K562 (cell line): ENCODE measurements at regions not wholly inside any gene's neighbourhood (a gene's known extent, or its start where the extent isn't known, plus 50 kb on each side); places are given as distances from the start of the nearest gene placed in this dataset.

Experiments used
- ATAC-seq: fragments of 200-7000 bp; cut with Tn5 transposase; 3 replicates; pipeline ENCODE4 v1.9.1; 2020; ENCODE audit warnings: moderate library complexity
- BruUV-seq: library from RNA; stranded (reverse); fragments of 400-500 nt; replicated peaks from 2 replicates; lab custom pipeline; 2021; lab: Mats Ljungman, UMichigan
- CTCF ChIA-PET: fragments of 300-600 bp; formaldehyde crosslinking; extraction: SDS; loops from one replicate; lab custom pipeline; 2021; ENCODE audit warnings: low intra/inter-chr PET ratio; lab: Yijun Ruan, JAX
- POLR2A ChIA-PET: fragments of 300-600, 350-650 bp; sonication (Branson Sonifier 250); formaldehyde crosslinking; extraction: SDS; loops from one replicate; lab custom pipeline; 2021; ENCODE audit warnings: antibody characterized with exemption, inconsistent platforms; lab: Yijun Ruan, JAX
- DNase-seq, 4 experiments: peaks; one replicate each; pipeline versions ENCODE4 v3.0.0 to v3.0.0-alpha.2; 2011 to 2018; ENCODE audit warnings: low spot score in 3 of 4, mixed read lengths in 3 of 4; ENCODE audit errors: extremely low read depth in 1 of 4
- FAIRE-seq: peaks from 2 replicates; lab custom pipeline; 2011; peaks lifted over from hg19 to GRCh38; lab: Jason Lieb, UNC
- H2AFZ ChIP-seq: 2 replicates; pipeline ENCODE4 v1.6.0; 2011; ENCODE audit warnings: low read depth, low read length, control low read depth, inconsistent platforms
- H3K27ac ChIP-seq: fragments of 200-600 bp; 3 replicates; pipeline ENCODE4 v1.8.0; 2011; ENCODE audit warnings: low read depth, mild to moderate bottlenecking, control low read depth, inconsistent platforms, low read length, moderate library complexity, mixed read lengths; ENCODE audit errors: extremely low read depth
- H3K27me3 ChIP-seq, 2 experiments: fragments of 300-600 bp in 1 of 2; 2 replicates in 1 of 2; 3 replicates in 1 of 2; pipeline versions ENCODE4 v1.6.0 to v1.8.0; 2011; ENCODE audit warnings: inconsistent platforms in 2 of 2, low read length in 2 of 2, mild to moderate bottlenecking in 1 of 2, mixed read lengths in 1 of 2, moderate library complexity in 1 of 2; ENCODE audit not compliant: control insufficient read depth in 2 of 2, insufficient read depth in 2 of 2
- H3K36me3 ChIP-seq: fragments of 300-600 bp; 3 replicates; pipeline ENCODE4 v1.8.0; 2011; ENCODE audit warnings: mild to moderate bottlenecking, low read length, inconsistent platforms; ENCODE audit not compliant: control insufficient read depth, insufficient read depth
- H3K4me1 ChIP-seq, 2 experiments: fragments of 200-600 bp in 1 of 2; replicated peaks in 1 of 2; 2 replicates in 1 of 2; 3 replicates in 1 of 2; pipeline versions ENCODE4 v1.5.1 to v1.8.0; 2011; ENCODE audit warnings: inconsistent platforms in 2 of 2, low read length in 2 of 2, mild to moderate bottlenecking in 1 of 2, mixed read lengths in 1 of 2, moderate library complexity in 1 of 2; ENCODE audit not compliant: control insufficient read depth in 2 of 2, insufficient read depth in 2 of 2
- H3K4me2 ChIP-seq: 2 replicates; pipeline ENCODE4 v1.6.1; 2011; ENCODE audit warnings: low read length, control low read depth, inconsistent platforms, mixed read lengths; ENCODE audit not compliant: insufficient read depth
- H3K4me3 ChIP-seq: fragments of 200-600 bp; sonication (generic), shearing (Covaris generic); 2 replicates; pipeline ENCODE4 v1.5.1; 2016; ENCODE audit warnings: control low read depth, inconsistent platforms
- H3K79me2 ChIP-seq: fragments of 200-600 bp; 3 replicates; pipeline ENCODE4 v1.8.0; 2011; ENCODE audit warnings: low read length, inconsistent platforms; ENCODE audit not compliant: control insufficient read depth, insufficient read depth
- H3K9ac ChIP-seq, 2 experiments: 2 replicates each; pipeline versions ENCODE4 v1.6.0 to v1.6.1; 2011; ENCODE audit warnings: low read depth in 2 of 2, low read length in 2 of 2, control low read depth in 1 of 2, inconsistent platforms in 1 of 2, mild to moderate bottlenecking in 1 of 2, mixed read lengths in 1 of 2; ENCODE audit not compliant: insufficient read depth in 1 of 2
- H3K9me1 ChIP-seq: one replicate; pipeline ENCODE4 v1.6.0; 2011; ENCODE audit warnings: inconsistent platforms, mild to moderate bottlenecking, low read length, moderate library complexity; ENCODE audit not compliant: control insufficient read depth, insufficient read depth
- H3K9me3 ChIP-seq: replicated peaks from 2 replicates; pipeline ENCODE4 v1.5.1; 2011; ENCODE audit warnings: low read depth, low read length, inconsistent platforms; ENCODE audit not compliant: control insufficient read depth, insufficient read depth
- H4K20me1 ChIP-seq: replicated peaks from 2 replicates; pipeline ENCODE4 v1.6.1; 2011; ENCODE audit warnings: low read length, inconsistent platforms, mixed read lengths; ENCODE audit not compliant: control insufficient read depth, insufficient read depth
- CBX8 ChIP-seq: fragments of 200-600 bp; sonication (generic); IDR thresholded peaks from 2 replicates; pipeline ENCODE4 v1.6.1; 2012; ENCODE audit warnings: borderline replicate concordance, mixed run types, low read depth, mild to moderate bottlenecking, moderate library complexity, mixed read lengths, low read length, control low read depth, inconsistent platforms; ENCODE audit not compliant: poor library complexity, severe bottlenecking; ENCODE audit errors: extremely low read depth
- CCNT2 ChIP-seq: IDR thresholded peaks from 2 replicates; pipeline ENCODE4 v1.6.1; 2011; ENCODE audit warnings: borderline replicate concordance, low read depth, mild to moderate bottlenecking, moderate library complexity, mixed read lengths, low read length; ENCODE audit not compliant: insufficient read length; ENCODE audit errors: extremely low read depth
- CGGBP1 ChIP-seq: fragments of 250-450 bp; sonication (Bioruptor Pico); IDR thresholded peaks from 2 replicates; pipeline ENCODE4 v1.9.0; 2021; ENCODE audit warnings: mild to moderate bottlenecking
- ELF4 ChIP-seq: fragments of 450-650 bp; formaldehyde crosslinking; IDR thresholded peaks from 2 replicates; pipeline ENCODE4 v1.4.0; 2022; ENCODE audit warnings: missing genetic modification characterization
- FOXP1 ChIP-seq: sonication (generic); formaldehyde crosslinking; IDR thresholded peaks from 2 replicates; pipeline ENCODE4 v1.8.0; 2022; ENCODE audit warnings: mild to moderate bottlenecking, missing genetic modification reagents
- REST ChIP-seq, 2 experiments: fragments of 450-650 bp; formaldehyde crosslinking in 1 of 2; IDR thresholded peaks; 2 replicates each; pipeline versions ENCODE4 v1.4.0 to v1.6.1; 2014 to 2020; ENCODE audit warnings: mild to moderate bottlenecking in 2 of 2, borderline replicate concordance in 1 of 2, low read depth in 1 of 2
- ZNF586 ChIP-seq: fragments of 450-650 bp; formaldehyde crosslinking; conservative IDR thresholded peaks from 2 replicates; pipeline ENCODE4 v1.4.0; 2020; ENCODE audit warnings: mild to moderate bottlenecking, moderate library complexity
- WGBS: fragments of 100-300 bp; shearing (Covaris generic); methylation state at CpG from one replicate; pipeline ENCODE4 v1.1.6; 2016; ENCODE audit warnings: low coverage, mixed read lengths; ENCODE audit not compliant: insufficient coverage; ENCODE audit errors: missing lambda C conversion rate; 5-methylcytosine and 5-hydroxymethylcytosine counted together
- in situ Hi-C: fragments of 300-500 bp; cut with MboI; formaldehyde crosslinking; loops from 4 replicates; pipeline ENCODE4 v1.15.0; 2018; ENCODE audit warnings: inconsistent platforms, mixed read lengths
- intact Hi-C: fragments of 100-400 bp; cut with micrococcal nuclease; formaldehyde crosslinking; loops from 2 replicates; pipeline ENCODE4 v1.14.2; 2022

GRCh38 chr7:109391240-109391639 lies 821.6 kb downstream of the DNAJB9 start:
- Histone ChIP-seq H3K4me1 (no peaks in the 10 kb centered on the region), H3K4me2 (no peak overlapping the region), H2AFZ (no peak overlapping the region), H3K27ac (no peak overlapping the region), H3K79me2 (no peaks in the 10 kb centered on the region), H3K36me3 (no peaks in the 10 kb centered on the region), H3K9ac (no peak overlapping the region), H3K9me3 (peaks cover 5% of the 10 kb centered on the region; the same call in 1 of the 2 replicates), H3K9me1 (no peaks in the 10 kb centered on the region), H4K20me1 (no peaks in the 10 kb centered on the region), H3K4me3 (no peak overlapping the region), H3K27me3 (no peaks in the 10 kb centered on the region)
- POLR2A ChIA-PET, result no interaction called here
- ATAC-seq (no peak), DNase-seq (no peak), FAIRE-seq (no peak)
- in situ Hi-C loops (no loop called here), intact Hi-C loops (no loop called here)
- WGBS, result 4% methylated on average over 3 of the region's 3 CpGs
- no TSS peak for BruUV-seq
- CTCF ChIA-PET, result no interaction called here
- TF ChIP-seq CCNT2 (no peak), ELF4 (CRISPR knock-in tag) (no peak), ZNF586 (CRISPR knock-in tag) (no peak), REST (IDR thresholded peaks at IDR 0.05; ENCODE audit: borderline replicate concordance) (no peak), REST (CRISPR knock-in tag; IDR thresholded peaks at IDR 0.05; ENCODE audit: low read depth) (no peak), FOXP1 (CRISPR knock-in tag) (no peak), CGGBP1 (CRISPR knock-in tag) (no peak), CBX8 (no peak)
